RKO (cell line): ENCODE measurements at regions not wholly inside any gene's neighbourhood (a gene's known extent, or its start where the extent isn't known, plus 50 kb on each side); places are given as distances from the start of the nearest gene placed in this dataset.
"Not testable (repeated sequence)": the region's sequence is repeated elsewhere in the genome, so short reads cannot be mapped to it uniquely, and the experiment has no call there.

Experiments
- DNase-seq: peaks from one replicate; pipeline ENCODE4 v3.0.0-alpha.2; 2016; ENCODE audit warnings: low spot score

GRCh38 chr5:66348387-66349125, 204.5 kb downstream of the SREK1 start:
- no peak for DNase-seq

DNA sequence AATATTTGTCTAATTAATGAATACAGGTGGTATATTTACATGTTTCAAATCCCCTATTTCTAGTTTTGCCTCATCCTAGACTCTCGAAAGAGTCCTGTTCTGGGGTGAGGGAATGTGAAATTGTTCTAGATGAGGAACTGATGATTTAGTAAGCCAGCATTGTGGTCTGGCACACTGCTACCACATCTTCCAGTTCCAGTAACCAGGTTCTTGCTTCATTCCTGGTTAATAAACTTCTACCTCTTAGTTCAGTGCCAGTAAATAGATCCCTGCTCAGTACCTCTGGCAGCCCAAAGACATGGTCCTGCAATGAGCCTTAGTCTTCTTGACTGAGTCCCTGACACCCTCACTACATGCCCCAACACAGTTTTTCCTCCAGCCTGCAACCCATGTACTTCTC, 207.7 kb downstream of the SREK1 start:
- DNase-seq: no peak

- DNase-seq: no peak
These were observed 209.1 kb downstream of the SREK1 start for GRCh38 chr5:66353186-66353585.

GRCh38 chr5:66354422-66354821, 210.3 kb downstream of the SREK1 start:
- DNase-seq: no peak

DNA sequence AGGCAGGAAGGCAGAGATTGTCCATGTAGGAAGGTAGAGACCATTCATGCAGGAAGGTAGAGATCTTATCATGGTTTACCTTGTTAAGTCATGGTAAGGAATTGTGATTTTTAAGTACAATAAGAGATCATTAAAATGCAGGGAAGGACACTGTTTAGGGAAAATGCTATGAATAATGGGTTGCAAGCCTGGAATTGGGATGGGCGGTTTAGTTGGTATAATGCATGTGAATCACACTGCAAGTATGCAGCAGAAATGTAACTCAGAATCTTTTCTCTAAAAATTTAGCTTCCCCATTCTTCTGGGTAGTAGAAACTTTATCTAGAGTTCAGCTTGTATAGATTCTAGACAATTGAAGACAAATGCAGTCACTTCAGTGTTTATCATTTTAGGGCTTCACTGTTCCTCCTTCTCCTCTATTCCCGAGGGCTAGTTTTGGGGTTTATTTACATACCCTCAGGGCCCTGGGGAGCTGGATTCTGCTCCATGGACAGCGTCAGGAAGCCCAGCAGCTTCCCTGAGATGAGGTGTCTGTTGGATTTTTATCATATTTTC, 212.0 kb downstream of the SREK1 start:
- DNase-seq: no peak

DNA sequence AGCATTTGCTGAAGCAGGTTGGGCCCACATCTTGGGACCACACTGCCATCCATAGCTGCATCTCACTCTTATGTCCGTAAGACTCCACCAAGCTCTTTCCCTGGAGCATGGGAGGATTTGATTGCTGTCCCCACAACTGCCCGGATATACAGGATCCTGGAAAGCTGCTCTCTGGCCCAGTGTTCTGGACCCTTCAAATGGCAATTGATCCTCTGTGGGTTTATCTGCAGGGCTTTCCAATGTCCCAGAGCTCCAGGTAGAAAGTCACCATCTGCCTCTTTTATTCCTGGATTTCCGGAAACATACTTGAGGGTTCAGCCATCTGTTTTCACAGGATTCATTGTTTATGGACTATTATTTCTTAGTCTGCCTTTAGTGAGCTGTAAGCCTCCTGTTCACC, 214.6 kb downstream of the SREK1 start:
- DNase-seq: no peak

DNA sequence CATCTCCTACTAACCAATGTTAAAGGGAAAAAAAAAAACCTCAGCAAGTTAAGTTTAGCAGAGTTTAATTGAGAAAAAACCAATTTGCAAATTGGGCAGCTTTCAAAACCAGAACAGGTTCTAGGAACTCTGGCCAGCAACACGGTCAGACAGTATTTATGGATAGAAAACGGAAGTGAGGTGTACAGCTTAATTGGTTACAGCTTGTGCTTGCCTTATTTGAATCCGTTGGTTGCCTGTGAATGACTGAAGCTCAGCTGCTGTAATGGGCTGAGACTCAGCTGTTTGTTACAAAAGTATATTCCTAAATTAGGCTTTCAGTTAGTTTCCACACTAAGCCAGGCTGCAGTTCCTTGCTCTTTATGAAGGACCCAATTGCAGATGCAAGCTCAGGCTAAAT, 217.0 kb downstream of the SREK1 start:
- no peak for DNase-seq

GRCh38 chr5:66362046-66362445, 217.9 kb downstream of the SREK1 start:
- no peak for DNase-seq

DNA sequence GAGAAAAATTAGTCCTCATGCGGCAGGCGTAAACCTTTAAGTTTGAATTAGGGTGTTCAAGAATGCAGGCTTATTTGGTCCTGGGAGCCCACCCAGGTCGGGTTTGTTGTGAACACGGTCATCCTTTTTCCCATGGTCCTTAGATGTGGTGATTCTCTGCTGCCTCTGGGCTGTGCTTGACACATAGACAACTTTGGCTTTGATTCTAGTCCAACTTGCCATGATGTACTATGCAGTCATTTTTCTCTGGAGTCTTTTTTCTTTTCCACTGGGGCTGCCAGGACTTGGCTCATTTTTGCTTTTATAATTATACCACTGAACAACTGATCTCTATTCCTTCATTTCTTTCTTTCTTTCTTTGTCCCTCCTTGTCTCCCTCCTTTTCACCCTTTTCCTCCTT, 218.6 kb downstream of the SREK1 start:
- no peak for DNase-seq

DNA sequence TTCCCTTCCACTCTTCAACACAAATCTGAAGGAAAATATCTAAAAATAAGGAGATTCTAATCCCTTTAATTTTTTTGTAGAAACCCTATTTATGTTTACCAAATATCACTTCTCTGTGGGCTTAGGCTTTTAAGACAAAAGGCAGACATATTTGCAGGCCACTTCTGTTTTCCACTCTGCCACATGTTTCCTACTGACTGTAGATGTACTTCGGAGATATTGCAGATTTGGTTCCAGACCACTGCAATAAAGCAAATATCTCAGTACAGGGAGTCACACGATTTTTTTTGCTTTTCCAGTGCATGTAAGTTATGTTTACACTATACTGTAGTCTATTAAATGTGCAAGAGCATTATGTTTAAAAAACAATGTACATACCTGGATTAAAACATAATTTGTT, 219.0 kb downstream of the SREK1 start:
- no peak for DNase-seq

DNA sequence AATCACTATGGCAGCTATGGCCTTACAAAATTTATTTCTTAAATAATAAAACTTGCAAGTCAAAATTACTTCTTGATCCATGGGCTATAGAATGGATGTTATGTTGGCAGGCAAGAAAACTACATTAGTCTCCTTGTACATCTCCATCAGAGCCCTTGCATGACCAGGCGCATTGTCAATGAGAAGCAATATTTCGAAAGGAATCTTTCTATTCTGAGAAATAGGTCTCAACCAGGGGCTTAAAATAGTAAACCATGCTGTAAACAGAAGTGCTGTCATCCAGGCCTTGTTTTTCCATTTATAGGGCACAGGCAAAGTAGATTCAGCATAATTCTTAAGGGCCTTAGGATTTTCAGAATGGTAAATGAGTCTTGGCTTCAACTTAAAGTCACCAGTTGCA, 220.1 kb downstream of the SREK1 start:
- no peak for DNase-seq

- no peak for DNase-seq
These were observed 221.9 kb downstream of the SREK1 start for GRCh38 chr5:66365981-66366380.

DNA sequence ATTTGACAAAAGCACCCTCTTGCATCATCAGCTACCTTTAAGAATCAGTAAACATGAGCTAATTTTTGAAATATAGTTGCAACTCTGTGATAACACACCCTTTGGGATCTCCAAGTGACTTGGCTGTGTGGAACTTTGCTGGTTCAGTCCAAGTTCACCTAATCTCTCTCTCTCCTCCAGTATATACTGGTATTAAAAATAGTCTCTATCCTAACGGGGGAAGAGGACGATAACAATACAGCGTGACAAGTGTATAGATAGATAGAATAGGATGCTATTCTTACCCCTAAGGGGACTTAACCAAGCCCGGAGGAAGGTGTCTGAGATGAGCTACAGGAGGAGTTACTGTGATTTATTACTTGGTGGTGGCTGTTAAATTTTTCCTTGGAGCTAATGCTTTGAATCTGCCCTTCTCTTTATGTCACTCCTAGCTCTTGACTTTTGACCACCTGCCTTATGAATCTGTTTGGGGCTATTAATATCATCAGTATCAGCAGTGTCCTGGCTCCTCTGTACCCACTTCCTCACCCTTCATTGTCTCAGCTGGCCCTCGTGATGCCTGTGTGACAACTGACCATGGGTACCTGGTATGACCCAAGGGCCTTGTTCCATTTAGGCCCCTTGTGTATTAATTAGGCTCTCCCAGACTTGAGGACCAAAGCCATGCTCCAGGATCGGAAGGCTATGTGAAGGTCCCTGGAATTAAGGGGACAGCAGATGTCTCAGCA, 223.9 kb downstream of the SREK1 start:
- DNase-seq: no peak

- DNase-seq: no peak
These were observed 224.7 kb downstream of the SREK1 start for GRCh38 chr5:66368811-66369210.

- no peak for DNase-seq
These were observed 218.4 kb upstream of the MAST4 start for GRCh38 chr5:66377747-66378146.

- DNase-seq: no peak
These were observed 217.8 kb upstream of the MAST4 start for GRCh38 chr5:66378407-66378806.

DNA sequence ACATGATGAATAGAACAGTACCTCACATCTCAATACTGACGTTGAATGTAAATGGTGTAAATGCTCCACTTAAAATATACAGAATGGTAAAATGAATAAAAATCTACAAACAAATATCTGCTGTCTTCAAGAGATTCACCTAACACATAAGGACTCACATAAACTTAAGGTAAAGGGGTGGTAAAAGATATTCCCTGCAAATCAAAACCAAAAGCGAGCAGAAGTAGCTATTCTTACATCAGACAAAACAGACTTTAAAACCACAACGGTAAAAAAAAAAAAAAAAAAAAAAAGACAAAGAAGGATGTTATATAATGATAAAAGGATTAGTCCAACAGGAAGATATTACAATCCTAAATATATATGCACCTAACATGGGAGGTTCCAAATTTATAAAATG, 214.0 kb upstream of the MAST4 start:
- DNase-seq: no peak

- DNase-seq: not testable (repeated sequence)
These were observed 191.0 kb upstream of the MAST4 start for GRCh38 chr5:66405145-66405544.

GRCh38 chr5:66406761-66407336, 189.3 kb upstream of the MAST4 start:
- DNase-seq: no peak

- DNase-seq: no peak
These were observed 188.4 kb upstream of the MAST4 start for GRCh38 chr5:66407765-66408164.

DNA sequence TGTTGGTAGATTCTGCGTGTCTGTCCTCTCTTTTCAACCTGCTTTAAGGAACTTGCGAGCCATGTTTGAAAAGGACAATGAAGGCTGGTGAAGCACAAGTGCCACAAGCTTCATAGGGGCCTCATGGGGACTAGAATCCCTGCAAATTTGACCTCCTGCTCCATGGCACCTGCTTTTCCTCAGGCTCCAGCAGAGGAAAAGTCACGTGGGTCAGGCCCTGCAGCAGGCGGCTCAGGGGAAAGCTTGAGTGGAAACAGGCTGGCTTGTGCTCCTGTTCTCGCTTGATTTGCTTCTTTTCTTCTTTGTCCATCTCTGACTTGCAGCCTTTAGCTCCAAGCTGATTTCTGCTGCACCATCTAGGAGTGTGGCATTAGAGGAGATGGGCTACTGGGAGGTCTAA, 187.6 kb upstream of the MAST4 start:
- no peak for DNase-seq

DNA sequence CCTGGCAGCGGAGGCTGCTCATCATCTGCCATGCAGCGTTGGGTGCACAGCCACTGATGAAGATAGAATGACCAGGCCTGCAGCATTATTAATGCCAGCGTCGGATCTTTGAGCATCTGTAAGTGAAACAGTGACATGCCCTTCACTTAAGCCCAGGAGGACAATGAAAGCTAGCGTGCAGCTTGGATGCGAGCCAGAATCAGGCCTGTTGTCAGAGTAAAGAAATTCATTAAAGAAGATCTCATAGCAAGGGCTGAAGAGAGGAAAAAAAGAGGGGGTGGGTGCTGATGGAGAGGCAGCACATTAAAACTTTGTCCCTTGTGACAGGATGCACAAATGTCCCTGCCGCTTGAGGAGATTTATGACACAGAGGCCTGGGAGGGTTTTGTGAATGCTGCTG, 186.1 kb upstream of the MAST4 start:
- no peak for DNase-seq

DNA sequence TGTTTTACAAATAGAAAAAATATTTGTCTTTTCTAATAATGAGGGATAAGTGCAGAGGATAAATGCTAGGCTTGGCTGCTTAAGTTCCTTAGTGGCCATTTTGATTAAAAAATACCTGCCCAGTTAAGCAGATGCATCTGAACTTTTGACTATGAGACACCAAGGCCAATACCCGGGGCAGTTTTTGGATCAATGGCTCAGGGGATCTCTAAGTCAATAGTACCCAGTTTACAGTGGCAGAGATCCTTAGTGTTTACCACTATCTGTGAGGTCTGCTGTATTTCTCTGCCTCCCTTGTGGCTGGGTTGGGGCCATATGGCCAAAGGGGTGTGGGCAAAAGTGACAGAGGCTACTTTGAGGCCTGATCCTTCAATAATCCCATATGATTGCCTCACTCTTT, 184.5 kb upstream of the MAST4 start:
- DNase-seq: no peak
